ENCODE measurements at regions not wholly inside any gene's neighbourhood (a gene's known extent, or its start where the extent isn't known, plus 50 kb on each side); places are given as distances from the start of the nearest gene placed in this dataset.

DNA sequence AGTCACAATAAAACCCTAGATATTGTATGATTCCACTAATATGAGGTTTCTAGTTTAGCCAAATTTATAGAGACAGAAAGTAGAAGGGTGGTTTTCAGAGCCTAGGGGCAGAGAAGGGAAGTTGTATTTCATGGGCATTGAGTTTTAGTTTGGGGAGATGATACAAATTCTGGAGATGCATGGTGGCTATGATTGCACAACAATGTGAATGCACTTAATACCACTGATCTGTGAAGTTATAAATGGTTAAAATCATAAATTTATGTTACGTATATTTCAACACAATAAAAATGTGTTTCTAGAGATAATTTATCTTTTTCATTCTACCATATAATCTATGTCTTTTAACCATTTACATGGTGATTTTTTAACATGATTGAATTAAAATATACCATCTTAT, 779.3 kb upstream of the BRINP3 start:
- WGBS (ENCODE audit: insufficient coverage, low coverage, missing lambda C conversion rate) = 13% methylated on average over 1 of the region's 1 CpG
- no peak overlapping the region for H3K27ac ChIP-seq (ENCODE audit: extremely low read depth, low read depth, low read length)
- H3K9me3 ChIP-seq (replicated peaks; ENCODE audit: control insufficient read depth, insufficient read depth, low read depth, low read length) = no peaks in the 10 kb centered on the region
- no peaks in the 10 kb centered on the region for H3K36me3 ChIP-seq (ENCODE audit: control insufficient read depth, insufficient read depth, low read length)
- no peaks in the 10 kb centered on the region for H4K20me1 ChIP-seq (replicated peaks; ENCODE audit: control insufficient read depth, insufficient read depth, low read length)
- no peak overlapping the region for H3K4me2 ChIP-seq (ENCODE audit: insufficient read depth, low read length)
- no TSS peak for BruUV-seq (replicated peaks)
- H2AFZ ChIP-seq (ENCODE audit: low read depth, low read length) = no peak overlapping the region
- no peaks in the 10 kb centered on the region for H3K27me3 ChIP-seq (ENCODE audit: control insufficient read depth in 2 of 2, insufficient read depth in 2 of 2, low read length in 2 of 2)
- no peaks in the 10 kb centered on the region for H3K4me1 ChIP-seq (replicated peaks in 1 of 2; ENCODE audit: control insufficient read depth in 2 of 2, insufficient read depth in 2 of 2, low read length in 2 of 2)
- ChIA-PET POLR2A (no interaction called here), CTCF (ENCODE audit: low intra/inter-chr PET ratio) (no interaction called here)
- DNase-seq (ENCODE audit: extremely low read depth in 1 of 4, low spot score in 3 of 4) (no peak), ATAC-seq (no peak), FAIRE-seq (no peak)
- H3K9me1 ChIP-seq (ENCODE audit: control insufficient read depth, insufficient read depth, low read length) = no peaks in the 10 kb centered on the region
- no peak overlapping the region for H3K9ac ChIP-seq (ENCODE audit: insufficient read depth in 1 of 2, low read depth in 2 of 2, low read length in 2 of 2)
- H3K4me3 ChIP-seq = no peak overlapping the region
- intact Hi-C loops (cut with micrococcal nuclease) = no loop called here
- no peaks in the 10 kb centered on the region for H3K79me2 ChIP-seq (ENCODE audit: control insufficient read depth, insufficient read depth, low read length)
- in situ Hi-C loops (cut with MboI) = no loop called here
- TF ChIP-seq CEBPG (CRISPR knock-in tag; IDR thresholded peaks at IDR 0.05) (no peak), CEBPG (tag; conservative IDR thresholded peaks at IDR 0.05 in 1 of 2, IDR thresholded peaks at IDR 0.05 in 1 of 2) (peak in 1 of 2 experiments; percentile 52; a peak in 1 of 4 replicates), SMAD1 (IDR thresholded peaks at IDR 0.05; ENCODE audit: low read depth, low read length, partially characterized antibody) (no peak), CEBPB (tag; IDR thresholded peaks at IDR 0.05) (peak; percentile 51)

DNA sequence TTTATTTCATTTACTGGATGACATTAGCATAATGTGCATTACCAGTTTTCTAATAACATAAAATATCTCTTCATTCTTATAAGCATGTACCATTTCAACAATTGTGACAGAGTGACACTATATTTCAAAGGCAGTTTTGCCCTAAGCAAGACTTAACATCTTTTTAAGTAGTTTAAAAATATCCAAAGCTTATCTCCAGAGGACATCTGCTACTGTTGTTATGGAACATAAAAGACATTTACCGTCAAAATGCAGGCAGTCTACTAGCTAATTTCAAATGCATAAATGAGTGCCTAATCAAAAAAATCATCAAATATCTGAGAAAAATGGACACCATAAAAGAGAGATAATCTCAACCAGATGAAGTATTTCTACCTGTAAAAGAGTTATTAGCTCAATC, 782.4 kb upstream of the BRINP3 start:
- Histone ChIP-seq H3K9ac (ENCODE audit: insufficient read depth in 1 of 2, low read depth in 2 of 2, low read length in 2 of 2) (no peak overlapping the region), H3K4me1 (replicated peaks in 1 of 2; ENCODE audit: control insufficient read depth in 2 of 2, insufficient read depth in 2 of 2, low read length in 2 of 2) (no peaks in the 10 kb centered on the region), H3K9me3 (replicated peaks; ENCODE audit: control insufficient read depth, insufficient read depth, low read depth, low read length) (no peaks in the 10 kb centered on the region), H3K36me3 (ENCODE audit: control insufficient read depth, insufficient read depth, low read length) (no peaks in the 10 kb centered on the region), H3K27me3 (ENCODE audit: control insufficient read depth in 2 of 2, insufficient read depth in 2 of 2, low read length in 2 of 2) (no peaks in the 10 kb centered on the region), H3K9me1 (ENCODE audit: control insufficient read depth, insufficient read depth, low read length) (no peaks in the 10 kb centered on the region), H3K27ac (ENCODE audit: extremely low read depth, low read depth, low read length) (no peak overlapping the region), H4K20me1 (replicated peaks; ENCODE audit: control insufficient read depth, insufficient read depth, low read length) (no peaks in the 10 kb centered on the region), H3K4me3 (no peak overlapping the region), H3K4me2 (ENCODE audit: insufficient read depth, low read length) (no peak overlapping the region), H3K79me2 (ENCODE audit: control insufficient read depth, insufficient read depth, low read length) (no peaks in the 10 kb centered on the region), H2AFZ (ENCODE audit: low read depth, low read length) (no peak overlapping the region)
- DNase-seq (ENCODE audit: extremely low read depth in 1 of 4, low spot score in 3 of 4) (no peak), ATAC-seq (no peak), FAIRE-seq (no peak)
- ChIA-PET POLR2A (no interaction called here), CTCF (ENCODE audit: low intra/inter-chr PET ratio) (no interaction called here)
- TF ChIP-seq THAP12 (CRISPR knock-in tag; IDR thresholded peaks at IDR 0.05) = no peak
- TF ChIP-seq MYBL2 (IDR thresholded peaks at IDR 0.05; ENCODE audit: low read depth) = no peak
- no peak for TF ChIP-seq MYBL2 (CRISPR knock-in tag; IDR thresholded peaks at IDR 0.05; ENCODE audit: borderline replicate concordance)
- 0% methylated on average over 1 of the region's 1 CpG for WGBS (ENCODE audit: insufficient coverage, low coverage, missing lambda C conversion rate)
- intact Hi-C loops (cut with micrococcal nuclease) = no loop called here
- BruUV-seq (replicated peaks) = no TSS peak
- in situ Hi-C loops (cut with MboI) = no loop called here
